GM10248 (cell line): ENCODE measurements at regions not wholly inside any gene's neighbourhood (a gene's known extent, or its start where the extent isn't known, plus 50 kb on each side); places are given as distances from the start of the nearest gene placed in this dataset.

Experiments
- CTCF ChIA-PET: fragments of 300-600 bp; sonication (Branson Sonifier 250); formaldehyde crosslinking; extraction: SDS; loops from one replicate; lab custom pipeline; 2021; ENCODE audit warnings: antibody characterized with exemption; lab: Yijun Ruan, JAX
- POLR2A ChIA-PET: fragments of 350-650 bp; sonication (Branson Sonifier 250); formaldehyde crosslinking; extraction: SDS; loops from one replicate; lab custom pipeline; 2020; ENCODE audit warnings: antibody characterized with exemption; lab: Yijun Ruan, JAX
- DNase-seq: peaks from one replicate; pipeline ENCODE4 v3.0.0; 2012; ENCODE audit errors: extremely low spot score
- CTCF ChIP-seq: IDR thresholded peaks from 2 replicates; pipeline ENCODE4 v1.5.1; 2012; ENCODE audit warnings: mild to moderate bottlenecking, low read depth; ENCODE audit errors: extremely low read depth, missing control alignments, control extremely low read depth

- ChIA-PET CTCF (no interaction called here), POLR2A (no interaction called here)
- DNase-seq = no peak
- TF ChIP-seq CTCF = no peak
Measured at GRCh38 chr6:169912266-169913095, 161.1 kb downstream of the ERMARD start.

- ChIA-PET POLR2A (no interaction called here), CTCF (no interaction called here)
- no peak for DNase-seq
- TF ChIP-seq CTCF = no peak
Measured at GRCh38 chr6:169911264-169912263, 160.1 kb downstream of the ERMARD start.

GRCh38 chr6:169909113-169909512 is 157.7 kb downstream of the ERMARD start:
- POLR2A ChIA-PET = no interaction called here
- DNase-seq = no peak
- TF ChIP-seq CTCF = no peak
- CTCF ChIA-PET = no interaction called here

- DNase-seq = no peak
- TF ChIP-seq CTCF = no peak
- POLR2A ChIA-PET = no interaction called here
- CTCF ChIA-PET = no interaction called here
Measured at GRCh38 chr6:169908403-169908933, 157.0 kb downstream of the ERMARD start.

- no peak for TF ChIP-seq CTCF
- POLR2A ChIA-PET = no interaction called here
- CTCF ChIA-PET = no interaction called here
- DNase-seq = no peak
Measured at GRCh38 chr6:169907419-169908115, 156.1 kb downstream of the ERMARD start.
